OCI-LY3 (cell line): ENCODE measurements at regions not wholly inside any gene's neighbourhood (a gene's known extent, or its start where the extent isn't known, plus 50 kb on each side); places are given as distances from the start of the nearest gene placed in this dataset.
"Not testable (repeated sequence)": the region's sequence is repeated elsewhere in the genome, so short reads cannot be mapped to it uniquely, and the experiment has no call there.

ENCODE experiments used
- H2AFZ ChIP-seq: fragments of 200-600, 300-600 bp; shearing (Covaris generic); 2 replicates; pipeline ENCODE4 v1.6.0; 2014; ENCODE audit warnings: antibody characterized with exemption, low read depth, low read length
- H3K27ac ChIP-seq: fragments of 200-600, 300-600 bp; sonication (generic); 2 replicates; pipeline ENCODE4 v1.5.1; 2014; ENCODE audit warnings: mild to moderate bottlenecking, low read length, moderate library complexity, mixed read lengths
- H3K27me3 ChIP-seq: fragments of 200-600, 300-600 bp; sonication (generic); 2 replicates; pipeline ENCODE4 v1.6.1; 2014; ENCODE audit warnings: low read depth, low read length, mixed read lengths
- H3K36me3 ChIP-seq: fragments of 200-600, 300-600 bp; sonication (generic); replicated peaks from 2 replicates; pipeline ENCODE3; 2014; ENCODE audit warnings: low read depth, low read length, mixed read lengths
- H3K4me1 ChIP-seq: fragments of 300-600, 200-600 bp; sonication (generic); 2 replicates; pipeline ENCODE4 v1.6.1; 2014; ENCODE audit warnings: low read length, mixed read lengths
- H3K4me2 ChIP-seq: fragments of 200-600, 300-600 bp; sonication (generic); 2 replicates; pipeline ENCODE4 v1.6.1; 2014; ENCODE audit warnings: low read length, mixed read lengths
- H3K4me3 ChIP-seq: fragments of 300-600, 200-600 bp; sonication (generic); 2 replicates; pipeline ENCODE4 v1.5.1; 2014; ENCODE audit warnings: antibody characterized with exemption, mild to moderate bottlenecking, low read length, moderate library complexity
- H3K79me2 ChIP-seq: fragments of 300-600, 200-600 bp; shearing (Covaris generic); 2 replicates; pipeline ENCODE4 v1.6.1; 2014; ENCODE audit warnings: mild to moderate bottlenecking, low read length, mixed read lengths
- H3K9ac ChIP-seq: fragments of 300-600, 200-600 bp; shearing (Covaris generic); 2 replicates; pipeline ENCODE4 v1.6.0; 2014; ENCODE audit warnings: mild to moderate bottlenecking, low read length, moderate library complexity
- H3K9me3 ChIP-seq: fragments of 200-600, 300-600 bp; shearing (Covaris generic); 2 replicates; pipeline ENCODE4 v1.6.1; 2014; ENCODE audit warnings: low read length, mixed read lengths; ENCODE audit not compliant: insufficient read depth
- H4K20me1 ChIP-seq: fragments of 200-600, 300-600 bp; sonication (generic); 2 replicates; pipeline ENCODE4 v1.6.1; 2016; ENCODE audit warnings: low read length, mixed read lengths; ENCODE audit not compliant: insufficient read depth
- EZH2phosphoT487 ChIP-seq: fragments of 200-600 bp; shearing (Covaris generic); IDR thresholded peaks from 2 replicates; pipeline ENCODE4 v1.6.1; 2018; ENCODE audit warnings: antibody characterized with exemption, mixed run types, low read depth
- TF ChIP-seq, protein P1 (sequence below): fragments of 200-600, 300-600 bp; sonication (generic); IDR thresholded peaks from 2 replicates; pipeline ENCODE4 v1.5.1; 2014; ENCODE audit warnings: antibody characterized with exemption, low read length, low read depth

DNA sequence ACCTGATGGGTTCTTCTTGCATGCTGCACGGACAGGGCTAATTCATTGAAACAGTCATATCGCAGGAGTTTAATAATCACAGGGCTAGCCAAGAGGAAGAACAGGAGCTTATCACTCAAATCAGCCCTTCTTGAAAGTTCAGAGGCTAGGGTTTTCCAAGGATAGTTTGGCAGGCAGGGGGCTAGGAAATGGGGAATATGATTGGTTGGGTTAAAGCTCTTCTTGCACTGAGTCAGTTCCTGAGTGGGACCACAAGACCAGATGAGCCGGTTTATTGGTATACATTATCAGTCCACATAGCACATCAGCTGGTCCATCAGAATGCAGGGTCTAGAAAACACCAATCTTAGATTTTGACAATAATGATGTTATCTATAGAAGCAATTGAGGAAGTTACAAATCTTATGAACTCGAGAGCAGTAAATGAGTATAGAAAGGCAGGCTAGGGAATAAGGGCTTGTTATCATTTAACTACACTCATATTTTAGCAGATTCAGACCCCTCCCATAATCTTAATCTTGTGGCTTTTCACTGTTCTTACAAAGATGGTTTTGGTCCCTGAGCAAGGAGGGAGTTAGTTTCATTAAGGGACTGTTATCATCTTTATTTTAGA, 58.1 kb upstream of the SLC25A36 start:
- H3K4me3 ChIP-seq = no peak overlapping the region
- H2AFZ ChIP-seq = no peak overlapping the region
- no peak overlapping the region for H3K9ac ChIP-seq
- no peaks in the 10 kb centered on the region for H4K20me1 ChIP-seq
- H3K79me2 ChIP-seq = no peaks in the 10 kb centered on the region
- H3K4me1 ChIP-seq = no peaks in the 10 kb centered on the region
- no peaks in the 10 kb centered on the region for H3K36me3 ChIP-seq
- TF ChIP-seq, protein P1, sequence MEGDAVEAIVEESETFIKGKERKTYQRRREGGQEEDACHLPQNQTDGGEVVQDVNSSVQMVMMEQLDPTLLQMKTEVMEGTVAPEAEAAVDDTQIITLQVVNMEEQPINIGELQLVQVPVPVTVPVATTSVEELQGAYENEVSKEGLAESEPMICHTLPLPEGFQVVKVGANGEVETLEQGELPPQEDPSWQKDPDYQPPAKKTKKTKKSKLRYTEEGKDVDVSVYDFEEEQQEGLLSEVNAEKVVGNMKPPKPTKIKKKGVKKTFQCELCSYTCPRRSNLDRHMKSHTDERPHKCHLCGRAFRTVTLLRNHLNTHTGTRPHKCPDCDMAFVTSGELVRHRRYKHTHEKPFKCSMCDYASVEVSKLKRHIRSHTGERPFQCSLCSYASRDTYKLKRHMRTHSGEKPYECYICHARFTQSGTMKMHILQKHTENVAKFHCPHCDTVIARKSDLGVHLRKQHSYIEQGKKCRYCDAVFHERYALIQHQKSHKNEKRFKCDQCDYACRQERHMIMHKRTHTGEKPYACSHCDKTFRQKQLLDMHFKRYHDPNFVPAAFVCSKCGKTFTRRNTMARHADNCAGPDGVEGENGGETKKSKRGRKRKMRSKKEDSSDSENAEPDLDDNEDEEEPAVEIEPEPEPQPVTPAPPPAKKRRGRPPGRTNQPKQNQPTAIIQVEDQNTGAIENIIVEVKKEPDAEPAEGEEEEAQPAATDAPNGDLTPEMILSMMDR = no peak
- TF ChIP-seq EZH2phosphoT487 = no peak
- H3K9me3 ChIP-seq = no peaks in the 10 kb centered on the region
- H3K4me2 ChIP-seq = no peak overlapping the region
- no peaks in the 10 kb centered on the region for H3K27me3 ChIP-seq
- H3K27ac ChIP-seq = no peak overlapping the region

GRCh38 chr3:140885697-140886096, 55.9 kb upstream of the SLC25A36 start:
- H3K27ac ChIP-seq, H2AFZ ChIP-seq, H3K4me2 ChIP-seq, H3K9me3 ChIP-seq, H3K36me3 ChIP-seq, H4K20me1 ChIP-seq, H3K9ac ChIP-seq, H3K27me3 ChIP-seq, H3K4me1 ChIP-seq, H3K79me2 ChIP-seq, H3K4me3 ChIP-seq: not testable (repeated sequence)
